ENCODE measurements at regions not wholly inside any gene's neighbourhood (a gene's known extent, or its start where the extent isn't known, plus 50 kb on each side); places are given as distances from the start of the nearest gene placed in this dataset.
"Not testable (repeated sequence)": the region's sequence is repeated elsewhere in the genome, so short reads cannot be mapped to it uniquely, and the experiment has no call there.

GRCh38 chrY:17827155-17827554 lies 52.9 kb downstream of the CDY2B start:
- H3K36me3 Mint-ChIP-seq (ENCODE audit: low read depth); H3K4me3 Mint-ChIP-seq; DNase-seq (ENCODE audit: low spot score); H3K27ac Mint-ChIP-seq; H3K9me3 Mint-ChIP-seq; H3K27me3 Mint-ChIP-seq (ENCODE audit: insufficient read depth); intact Hi-C loops (cut with micrococcal nuclease); H3K4me1 Mint-ChIP-seq (ENCODE audit: low read depth): not testable (repeated sequence)

- H3K36me3 Mint-ChIP-seq (ENCODE audit: low read depth); H3K4me3 Mint-ChIP-seq; H3K9me3 Mint-ChIP-seq; H3K4me1 Mint-ChIP-seq (ENCODE audit: low read depth); intact Hi-C loops (cut with micrococcal nuclease); H3K27ac Mint-ChIP-seq; H3K27me3 Mint-ChIP-seq (ENCODE audit: insufficient read depth); DNase-seq (ENCODE audit: low spot score): not testable (repeated sequence)
Observed at GRCh38 chrY:17819700-17820099, 60.3 kb downstream of the CDY2B start.

DNA sequence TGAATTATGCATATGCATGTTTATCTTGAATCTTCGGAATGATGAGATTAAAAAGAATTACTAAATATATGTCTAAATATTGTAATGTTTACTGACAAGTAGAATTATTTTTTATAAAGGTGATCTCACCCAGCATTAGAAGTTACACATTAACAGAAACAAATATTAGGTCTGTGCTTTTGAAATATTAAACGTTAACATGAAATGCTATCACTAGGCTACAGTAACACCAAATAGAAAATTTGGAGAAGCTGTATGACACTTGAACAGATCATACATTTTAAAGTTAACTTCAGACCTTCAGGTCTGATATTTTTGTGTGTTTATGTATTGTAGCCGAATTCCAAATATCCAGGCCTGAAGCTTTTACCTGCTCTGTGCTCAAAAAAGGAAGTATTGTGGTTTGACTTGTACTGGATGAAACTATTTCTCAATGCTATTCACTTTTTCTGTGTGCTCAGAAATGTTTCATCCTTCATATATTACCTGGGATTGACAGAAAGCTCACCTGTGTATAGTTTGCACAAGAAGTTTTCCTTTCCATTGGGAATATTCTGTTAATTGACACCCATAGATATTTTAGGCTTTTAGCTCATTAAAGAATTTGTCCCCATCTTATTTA lies 60.9 kb downstream of the CDY2B start:
- H3K27me3 Mint-ChIP-seq (ENCODE audit: insufficient read depth); H3K9me3 Mint-ChIP-seq; H3K27ac Mint-ChIP-seq; H3K36me3 Mint-ChIP-seq (ENCODE audit: low read depth); DNase-seq (ENCODE audit: low spot score); H3K4me3 Mint-ChIP-seq; H3K4me1 Mint-ChIP-seq (ENCODE audit: low read depth); intact Hi-C loops (cut with micrococcal nuclease): not testable (repeated sequence)

- H3K36me3 Mint-ChIP-seq (ENCODE audit: low read depth); DNase-seq (ENCODE audit: low spot score); H3K27ac Mint-ChIP-seq; H3K4me1 Mint-ChIP-seq (ENCODE audit: low read depth); H3K4me3 Mint-ChIP-seq; H3K9me3 Mint-ChIP-seq; intact Hi-C loops (cut with micrococcal nuclease); H3K27me3 Mint-ChIP-seq (ENCODE audit: insufficient read depth): not testable (repeated sequence)
Observed at GRCh38 chrY:17817076-17818068, 62.6 kb downstream of the CDY2B start.

DNA sequence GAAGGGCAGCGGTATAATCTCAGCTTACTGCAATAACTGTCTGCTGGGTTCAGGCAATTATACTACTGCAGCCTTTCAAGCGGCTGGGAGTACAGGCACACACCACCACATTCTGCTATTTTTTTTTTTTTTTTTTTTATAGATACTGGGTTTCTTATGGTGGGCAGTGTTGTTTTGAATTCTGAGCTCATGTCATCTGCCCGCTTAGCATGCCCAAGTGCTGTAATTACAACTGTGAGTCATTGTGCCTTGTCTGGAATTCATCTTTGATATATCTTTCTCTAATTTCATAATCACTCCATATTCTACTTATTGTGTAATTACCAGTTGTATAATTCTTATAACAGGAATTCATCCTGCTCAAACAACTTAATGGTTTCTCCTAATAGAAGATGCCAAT lies 67.4 kb downstream of the CDY2B start:
- H3K4me3 Mint-ChIP-seq; H3K27me3 Mint-ChIP-seq (ENCODE audit: insufficient read depth); DNase-seq (ENCODE audit: low spot score); H3K9me3 Mint-ChIP-seq; H3K36me3 Mint-ChIP-seq (ENCODE audit: low read depth); H3K27ac Mint-ChIP-seq; H3K4me1 Mint-ChIP-seq (ENCODE audit: low read depth); intact Hi-C loops (cut with micrococcal nuclease): not testable (repeated sequence)

GRCh38 chrY:17799915-17800314 lies 80.1 kb downstream of the CDY2B start:
- H3K4me1 Mint-ChIP-seq (ENCODE audit: low read depth); H3K27me3 Mint-ChIP-seq (ENCODE audit: insufficient read depth); H3K36me3 Mint-ChIP-seq (ENCODE audit: low read depth); intact Hi-C loops (cut with micrococcal nuclease); DNase-seq (ENCODE audit: low spot score); H3K9me3 Mint-ChIP-seq; H3K4me3 Mint-ChIP-seq; H3K27ac Mint-ChIP-seq: not testable (repeated sequence)

GRCh38 chrY:17787214-17787613 lies 92.8 kb downstream of the CDY2B start:
- H3K9me3 Mint-ChIP-seq; H3K4me1 Mint-ChIP-seq (ENCODE audit: low read depth); H3K27me3 Mint-ChIP-seq (ENCODE audit: insufficient read depth); H3K4me3 Mint-ChIP-seq; intact Hi-C loops (cut with micrococcal nuclease); DNase-seq (ENCODE audit: low spot score); H3K27ac Mint-ChIP-seq; H3K36me3 Mint-ChIP-seq (ENCODE audit: low read depth): not testable (repeated sequence)

DNA sequence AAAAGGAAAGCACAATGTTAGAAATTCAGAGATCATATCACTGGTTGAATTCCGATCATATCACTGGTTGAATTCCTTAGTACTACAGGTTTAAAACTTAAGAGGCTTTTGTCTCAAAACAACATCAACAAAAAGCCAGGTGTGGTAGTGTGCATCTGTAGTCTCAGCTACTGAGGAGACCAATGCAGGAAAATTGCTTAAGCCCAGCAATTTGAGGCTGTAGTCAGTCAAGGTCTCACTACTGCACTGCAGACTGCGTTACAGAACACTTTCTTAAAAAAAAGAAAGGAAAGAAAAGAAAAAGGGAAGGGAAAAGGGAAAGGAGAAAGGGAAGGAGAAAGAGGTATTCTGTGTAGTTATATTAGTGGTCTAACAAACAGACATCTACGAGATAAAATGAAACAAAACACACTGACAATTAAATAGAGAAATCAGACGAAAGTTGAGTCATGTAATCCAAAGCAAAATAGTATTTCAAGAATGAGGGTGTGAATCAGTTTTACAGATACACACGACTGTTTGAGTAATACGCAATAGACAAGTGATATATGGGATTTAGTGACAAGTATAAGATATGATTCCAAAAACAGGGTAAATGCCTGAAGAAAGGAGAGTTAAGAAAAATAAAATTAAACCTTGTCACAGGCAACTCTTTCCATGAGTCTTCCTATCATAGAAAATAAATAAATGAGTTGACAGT lies 113.9 kb downstream of the CDY2B start:
- H3K4me3 Mint-ChIP-seq; H3K36me3 Mint-ChIP-seq (ENCODE audit: low read depth); H3K27ac Mint-ChIP-seq; DNase-seq (ENCODE audit: low spot score); intact Hi-C loops (cut with micrococcal nuclease); H3K27me3 Mint-ChIP-seq (ENCODE audit: insufficient read depth); H3K9me3 Mint-ChIP-seq; H3K4me1 Mint-ChIP-seq (ENCODE audit: low read depth): not testable (repeated sequence)

DNA sequence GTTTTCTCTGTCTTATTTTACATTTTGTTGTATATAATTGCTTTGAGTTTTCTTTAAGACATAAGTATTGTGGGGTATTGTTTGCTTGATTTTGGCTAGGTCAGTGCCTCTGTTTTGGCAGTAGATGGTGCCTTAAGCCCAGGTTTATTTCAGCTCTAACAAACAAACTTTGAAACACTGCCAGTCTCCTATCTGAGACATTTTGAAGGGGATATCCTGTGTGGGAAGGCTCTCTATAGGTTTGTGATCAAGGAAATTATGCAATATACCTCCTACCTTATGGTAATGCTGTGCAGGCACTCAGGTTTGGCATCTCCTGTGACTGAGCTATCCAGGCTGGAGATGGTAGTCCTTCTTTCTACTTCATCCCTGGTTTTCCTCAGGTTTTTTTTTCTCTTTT lies 120.8 kb downstream of the CDY2B start:
- DNase-seq (ENCODE audit: low spot score); H3K27me3 Mint-ChIP-seq (ENCODE audit: insufficient read depth); H3K27ac Mint-ChIP-seq; H3K36me3 Mint-ChIP-seq (ENCODE audit: low read depth); H3K4me3 Mint-ChIP-seq; intact Hi-C loops (cut with micrococcal nuclease); H3K9me3 Mint-ChIP-seq; H3K4me1 Mint-ChIP-seq (ENCODE audit: low read depth): not testable (repeated sequence)

- intact Hi-C loops (cut with micrococcal nuclease); H3K9me3 Mint-ChIP-seq; H3K27me3 Mint-ChIP-seq (ENCODE audit: insufficient read depth); H3K27ac Mint-ChIP-seq; DNase-seq (ENCODE audit: low spot score); H3K4me3 Mint-ChIP-seq; H3K36me3 Mint-ChIP-seq (ENCODE audit: low read depth); H3K4me1 Mint-ChIP-seq (ENCODE audit: low read depth): not testable (repeated sequence)
Observed at GRCh38 chrY:17752887-17753497, 127.0 kb downstream of the CDY2B start.

GRCh38 chrY:17739852-17740251 lies 140.2 kb downstream of the CDY2B start:
- H3K27me3 Mint-ChIP-seq (ENCODE audit: insufficient read depth); H3K4me1 Mint-ChIP-seq (ENCODE audit: low read depth); H3K27ac Mint-ChIP-seq; H3K4me3 Mint-ChIP-seq; DNase-seq (ENCODE audit: low spot score); intact Hi-C loops (cut with micrococcal nuclease); H3K36me3 Mint-ChIP-seq (ENCODE audit: low read depth); H3K9me3 Mint-ChIP-seq: not testable (repeated sequence)

DNA sequence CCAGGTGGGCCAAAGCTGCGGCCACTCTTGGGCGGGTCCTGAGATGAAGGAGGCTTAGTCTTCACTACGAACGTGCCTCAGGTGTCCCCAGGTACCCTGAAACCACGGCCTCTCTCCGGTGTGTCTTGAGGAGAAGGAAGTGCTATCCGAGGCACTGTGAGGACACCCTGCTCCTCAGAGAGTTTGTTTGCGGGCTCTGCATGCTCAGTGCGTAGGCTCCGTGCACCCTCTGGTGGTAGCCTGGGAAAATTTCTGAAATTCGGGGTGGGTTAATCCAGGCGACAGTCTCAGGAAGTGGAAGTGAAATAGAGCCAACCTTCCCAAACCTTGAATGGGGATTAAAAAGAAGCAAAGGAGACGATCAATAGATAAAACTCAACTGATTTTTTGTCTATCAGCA lies 150.5 kb downstream of the CDY2B start:
- H3K27ac Mint-ChIP-seq; intact Hi-C loops (cut with micrococcal nuclease); H3K4me3 Mint-ChIP-seq; DNase-seq (ENCODE audit: low spot score); H3K36me3 Mint-ChIP-seq (ENCODE audit: low read depth); H3K27me3 Mint-ChIP-seq (ENCODE audit: insufficient read depth); H3K9me3 Mint-ChIP-seq; H3K4me1 Mint-ChIP-seq (ENCODE audit: low read depth): not testable (repeated sequence)
